ENCODE measurements at regions not wholly inside any gene's neighbourhood (a gene's known extent, or its start where the extent isn't known, plus 50 kb on each side); places are given as distances from the start of the nearest gene placed in this dataset.

- DNase-seq = no peak
Observed at GRCh38 chr5:104345222-104346016, 782.8 kb upstream of the NUDT12 start.

DNA sequence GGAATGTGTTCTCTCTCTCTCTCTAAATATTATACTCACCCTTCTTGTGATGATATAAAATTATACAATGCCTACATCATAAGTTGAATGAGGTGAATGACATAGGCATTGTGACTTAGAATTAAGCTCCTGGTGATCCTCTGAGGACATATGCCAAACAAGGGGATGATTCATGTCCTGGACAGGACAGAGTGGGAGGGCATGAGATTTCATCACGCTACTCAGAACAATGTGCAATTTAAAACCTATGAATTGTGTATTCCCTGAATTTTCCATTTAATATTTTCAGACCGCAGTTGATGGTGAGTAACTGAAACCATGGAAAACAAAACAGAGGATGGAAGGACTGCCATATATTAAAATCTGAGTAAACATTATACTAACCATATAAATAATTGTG lies 782.2 kb upstream of the NUDT12 start:
- peak; percentile 13 for DNase-seq

GRCh38 chr5:104327801-104328200 lies 765.2 kb upstream of the NUDT12 start:
- DNase-seq = no peak

- no peak for DNase-seq
Observed at GRCh38 chr5:104326966-104327365, 764.4 kb upstream of the NUDT12 start.

- no peak for DNase-seq
Observed at GRCh38 chr5:104325356-104325755, 762.8 kb upstream of the NUDT12 start.

- peak; percentile 5 for DNase-seq
Observed at GRCh38 chr5:104316676-104317075, 754.1 kb upstream of the NUDT12 start.

DNA sequence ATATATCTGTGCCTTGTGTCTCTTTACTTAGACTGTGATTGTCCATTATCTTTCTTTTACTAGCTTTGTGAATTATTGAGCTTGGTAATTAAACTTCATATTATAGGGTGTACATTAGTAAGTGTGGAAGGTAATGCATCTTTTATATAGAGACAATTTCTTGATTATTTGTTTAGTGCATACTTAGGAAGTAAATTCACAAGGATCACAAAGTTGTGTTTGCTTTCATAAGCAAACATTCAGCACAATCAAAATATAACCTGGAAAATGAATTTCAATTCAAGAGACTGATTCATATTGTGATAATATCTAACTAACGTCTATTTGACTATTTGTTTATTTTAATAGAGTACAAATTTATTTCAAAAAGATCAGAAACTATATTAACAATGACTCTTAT lies 749.9 kb upstream of the NUDT12 start:
- no peak for DNase-seq

DNA sequence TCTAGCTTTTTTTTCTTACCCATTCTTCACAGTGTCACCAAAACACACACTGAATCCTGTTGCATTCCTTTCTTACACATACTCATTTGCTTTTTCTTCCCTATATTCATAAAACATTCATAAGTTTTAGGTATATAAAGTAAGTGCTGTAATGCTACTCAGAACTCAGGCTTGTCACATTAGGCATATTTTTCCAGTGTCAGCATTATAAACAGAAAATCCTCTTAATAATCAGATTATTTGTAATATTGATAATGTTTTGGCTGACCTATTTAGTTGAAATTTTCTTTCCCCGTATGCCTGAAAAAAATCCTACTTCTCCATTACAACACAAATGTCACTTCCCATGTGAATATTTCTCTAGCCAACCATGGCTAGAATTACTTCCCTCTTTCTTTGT lies 743.0 kb upstream of the NUDT12 start:
- no peak for DNase-seq

GRCh38 chr5:104299998-104300706 lies 737.6 kb upstream of the NUDT12 start:
- DNase-seq = no peak

GRCh38 chr5:104298518-104298917 lies 735.9 kb upstream of the NUDT12 start:
- DNase-seq = no peak

DNA sequence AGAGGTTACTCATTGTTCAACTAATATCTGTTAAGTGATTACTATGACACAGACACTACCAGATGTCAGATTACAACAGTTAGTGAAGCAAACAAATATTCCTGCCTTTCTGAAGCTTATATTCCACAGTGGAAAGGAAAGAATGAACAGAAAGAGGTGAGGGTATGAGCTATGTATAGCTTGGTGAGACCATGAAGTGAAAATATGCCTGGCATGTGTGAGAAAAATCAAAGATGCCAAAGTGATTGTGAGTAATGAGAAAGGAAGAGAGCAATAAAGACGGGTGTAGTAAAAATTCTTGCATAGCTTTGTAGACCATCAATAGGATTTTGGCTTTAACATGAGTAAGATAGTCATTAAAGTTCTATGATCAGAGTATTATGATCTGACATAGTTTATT lies 734.5 kb upstream of the NUDT12 start:
- peak; percentile 79 for DNase-seq

- no peak for DNase-seq
Observed at GRCh38 chr5:104295991-104296390, 733.4 kb upstream of the NUDT12 start.

GRCh38 chr5:104283136-104283535 lies 720.5 kb upstream of the NUDT12 start:
- DNase-seq = no peak

DNA sequence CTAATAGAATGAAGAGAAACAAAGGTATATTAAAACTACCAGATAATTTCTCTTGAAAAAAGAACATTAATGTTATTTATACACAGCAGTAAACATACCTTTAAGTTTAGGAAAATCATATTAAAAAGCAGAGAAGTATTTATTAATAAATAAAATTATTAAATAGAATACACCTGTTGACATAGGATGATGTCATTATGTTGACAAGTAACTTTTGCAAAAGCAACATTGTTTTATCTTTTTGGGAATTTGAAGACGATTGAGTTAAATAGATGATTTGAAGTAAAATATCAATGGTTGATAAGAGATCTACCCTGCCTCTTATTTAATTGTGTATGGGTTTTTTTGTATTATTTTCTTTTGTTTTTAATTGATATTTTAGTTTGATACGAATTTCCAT lies 711.1 kb upstream of the NUDT12 start:
- no peak for DNase-seq

- no peak for DNase-seq
Observed at GRCh38 chr5:104267320-104268015, 704.9 kb upstream of the NUDT12 start.

GRCh38 chr5:104266161-104266560 lies 703.6 kb upstream of the NUDT12 start:
- DNase-seq = peak; percentile 1

DNA sequence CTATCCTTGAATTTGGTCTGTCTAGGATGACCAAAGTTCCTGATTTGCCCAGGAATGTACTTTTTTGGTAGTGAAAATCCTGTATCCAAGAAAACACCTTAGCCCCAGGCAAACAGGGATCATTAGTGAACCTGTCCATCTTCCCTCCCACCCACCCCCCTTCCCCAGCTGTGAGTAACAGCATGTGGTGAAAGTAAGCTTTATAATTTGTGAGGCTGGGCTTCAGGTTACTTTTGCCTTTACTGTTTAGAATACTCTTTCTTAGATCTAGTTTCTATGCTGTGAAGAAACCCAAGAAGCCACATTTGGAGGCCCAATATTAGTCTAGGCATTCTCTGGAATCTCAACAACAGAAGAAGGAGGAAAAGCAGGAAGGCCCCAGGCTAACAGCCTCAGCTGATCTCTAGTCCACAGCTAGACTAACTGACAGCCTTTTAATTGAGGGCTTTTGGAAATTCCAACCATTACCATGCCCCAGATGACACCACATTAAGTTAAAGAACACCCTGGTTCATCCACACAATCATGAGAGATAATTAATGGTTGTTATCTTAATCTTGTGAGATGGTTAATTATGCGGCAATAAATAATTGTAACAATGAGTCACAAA lies 703.0 kb upstream of the NUDT12 start:
- peak; percentile 0 for DNase-seq

DNA sequence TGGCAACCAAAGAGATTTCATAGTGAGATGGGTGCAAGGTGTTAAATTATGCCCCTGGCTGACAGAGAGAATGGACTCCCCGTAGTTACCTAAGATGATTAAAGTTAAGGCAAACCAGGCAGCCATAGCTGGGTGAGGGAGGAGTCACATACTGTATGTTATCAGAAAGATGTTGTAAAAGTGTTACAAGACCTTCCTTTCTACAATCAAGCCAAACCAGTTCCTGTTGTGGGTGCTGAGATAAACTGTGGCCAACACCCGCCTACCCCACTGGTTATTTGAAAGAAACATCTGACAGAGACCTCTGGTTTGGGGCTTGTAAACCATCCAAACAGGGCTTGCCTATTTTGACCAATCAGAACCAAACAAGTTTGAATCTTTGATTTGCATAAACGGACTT lies 684.7 kb upstream of the NUDT12 start:
- DNase-seq = no peak

DNA sequence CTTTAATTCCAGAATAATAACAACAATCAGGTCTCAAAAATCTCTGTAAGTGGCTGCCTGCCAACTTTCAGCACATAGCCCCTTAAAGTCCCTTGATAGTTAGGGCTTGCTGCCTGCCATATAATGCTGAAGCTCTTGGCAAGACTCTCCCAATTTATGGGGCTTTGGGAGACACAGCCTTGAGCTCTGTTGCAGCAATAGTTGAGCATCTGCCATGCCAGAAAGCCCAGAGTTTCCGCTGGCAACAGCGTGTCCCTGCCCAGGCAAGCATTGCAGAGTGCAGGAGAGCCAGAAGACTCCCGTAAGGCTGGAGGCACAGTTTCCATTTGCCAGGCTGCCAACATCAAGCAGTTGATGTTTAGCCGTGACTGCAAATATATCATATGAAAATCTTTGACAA lies 678.5 kb upstream of the NUDT12 start:
- peak; percentile 15 for DNase-seq

DNA sequence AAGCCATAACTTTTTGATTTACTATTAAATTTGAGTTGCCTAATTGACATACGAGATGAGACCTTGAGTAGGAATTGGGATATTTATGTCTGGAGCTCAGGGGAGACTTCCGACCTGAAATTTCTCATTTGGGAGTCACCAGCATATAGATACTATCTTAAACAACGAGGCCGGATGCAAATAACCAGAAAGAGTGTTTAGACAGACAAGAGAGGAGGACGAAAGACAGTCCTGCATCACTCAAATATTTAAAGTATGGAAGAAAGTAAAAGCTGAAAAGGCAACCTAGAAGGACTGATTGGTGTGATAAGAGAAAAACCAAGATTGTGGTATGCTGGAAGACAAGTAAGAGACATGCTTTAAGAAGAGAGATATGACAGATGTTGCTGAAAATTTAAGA lies 675.0 kb upstream of the NUDT12 start:
- no peak for DNase-seq

DNA sequence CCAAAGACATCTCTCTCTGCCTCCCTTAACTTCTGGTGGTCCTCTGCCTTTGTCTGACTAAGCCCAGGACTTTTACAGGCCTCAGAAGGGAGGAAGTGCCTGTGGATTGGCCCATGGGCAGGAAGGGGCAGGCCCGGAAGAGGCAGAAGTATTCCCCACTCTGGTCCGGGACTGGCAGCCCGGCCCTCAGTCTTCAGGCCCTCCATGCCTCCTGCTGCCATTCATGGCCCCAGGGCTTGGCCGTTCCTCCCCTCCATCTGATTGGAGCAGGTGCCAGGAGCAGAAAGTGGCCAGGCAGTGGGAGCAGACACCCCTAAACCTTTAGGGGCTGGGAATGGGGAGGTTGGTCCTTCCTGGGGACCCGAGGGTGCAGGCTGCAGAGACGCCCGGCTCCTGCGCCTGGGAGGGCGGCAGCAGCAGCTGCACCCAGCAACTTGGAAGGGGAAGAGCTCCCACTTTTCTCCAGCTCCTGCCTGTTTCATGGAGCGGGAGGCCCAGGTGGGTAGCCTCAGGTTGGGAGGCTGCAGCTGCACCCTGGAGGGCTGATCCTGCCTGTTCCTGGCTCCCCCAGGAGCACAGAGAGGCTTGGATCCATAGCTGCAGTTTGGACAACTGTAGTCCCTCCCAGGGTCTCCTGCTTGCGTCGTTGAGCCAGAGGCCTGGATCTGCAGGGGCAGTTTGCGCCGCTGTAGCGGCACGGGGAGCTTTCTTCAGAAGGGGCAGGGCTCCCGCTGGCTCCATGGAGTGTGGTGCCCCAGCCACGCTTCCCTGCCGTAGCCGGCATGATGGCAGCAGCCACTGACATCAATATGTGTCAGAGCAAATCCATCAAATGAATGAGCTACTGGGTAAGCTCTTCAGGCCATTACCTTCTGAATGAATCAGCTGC lies 661.5 kb upstream of the NUDT12 start:
- no peak for DNase-seq

DNA sequence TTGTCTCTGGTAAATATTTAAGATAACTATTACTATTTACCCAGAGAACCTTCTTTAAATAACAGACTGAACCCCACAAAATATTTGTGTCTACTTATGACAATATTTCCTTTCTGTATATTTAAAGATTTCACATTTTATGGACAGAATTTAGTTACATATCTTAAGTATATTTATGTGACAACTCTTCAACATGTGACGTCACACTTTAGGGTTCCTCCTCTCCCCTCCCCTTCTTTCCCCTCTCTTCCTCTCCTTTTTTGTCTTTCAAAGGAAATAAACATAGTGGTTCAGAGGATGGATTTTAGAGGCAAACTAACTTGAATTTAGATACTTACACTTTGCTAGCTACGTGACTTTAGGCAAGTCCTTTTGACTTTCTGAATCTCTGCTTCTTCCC lies 655.6 kb upstream of the NUDT12 start:
- DNase-seq = no peak
